D721Med (cell line): ENCODE measurements at regions not wholly inside any gene's neighbourhood (a gene's known extent, or its start where the extent isn't known, plus 50 kb on each side); places are given as distances from the start of the nearest gene placed in this dataset.

Experiments used
- DNase-seq: peaks from one replicate; pipeline ENCODE4 v3.0.0; 2011; ENCODE audit warnings: low spot score; ENCODE audit not compliant: insufficient read length
- FAIRE-seq: peaks from 2 replicates; lab custom pipeline; 2011; peaks lifted over from hg19 to GRCh38; lab: Jason Lieb, UNC
- CTCF ChIP-seq: IDR thresholded peaks from 2 replicates; pipeline ENCODE4 v1.5.1; 2012; ENCODE audit warnings: mild to moderate bottlenecking, control low read depth; ENCODE audit not compliant: insufficient read depth; ENCODE audit errors: missing control alignments

GRCh38 chr9:14434158-14434504 is 120.2 kb upstream of the NFIB start:
- FAIRE-seq, result no peak
- TF ChIP-seq CTCF, result no peak
- DNase-seq, result no peak

- DNase-seq (no peak), FAIRE-seq (peak; percentile 6)
- peak; percentile 47 for TF ChIP-seq CTCF
Observed at GRCh38 chr9:14433351-14434157, 119.6 kb upstream of the NFIB start.

GRCh38 chr9:14432666-14433350 is 118.9 kb upstream of the NFIB start:
- no peak for FAIRE-seq

GRCh38 chr9:14428781-14429230 is 114.9 kb upstream of the NFIB start:
- FAIRE-seq (no peak), DNase-seq (no peak)

More at GRCh38 chr9:14432666-14433350, 118.9 kb upstream of the NFIB start:
- no peak for DNase-seq
- TF ChIP-seq CTCF, result no peak

GRCh38 chr9:14427419-14427818 is 113.5 kb upstream of the NFIB start:
- DNase-seq, result no peak
- no peak for TF ChIP-seq CTCF
- FAIRE-seq, result no peak

More at GRCh38 chr9:14428781-14429230, 114.9 kb upstream of the NFIB start:
- TF ChIP-seq CTCF, result peak; percentile 85

GRCh38 chr9:14424983-14425382 is 111.0 kb upstream of the NFIB start:
- no peak for DNase-seq
- no peak for TF ChIP-seq CTCF
- FAIRE-seq, result no peak

GRCh38 chr9:14424289-14424688 is 110.3 kb upstream of the NFIB start:
- FAIRE-seq (no peak), DNase-seq (no peak)
- TF ChIP-seq CTCF, result no peak
